Ecto neural progenitor cell (in vitro differentiated cells): ENCODE measurements at regions not wholly inside any gene's neighbourhood (a gene's known extent, or its start where the extent isn't known, plus 50 kb on each side); places are given as distances from the start of the nearest gene placed in this dataset.
A peak's percentile ranks its signal among the peaks of the same experiment; 100 is the strongest.
"Not testable (repeated sequence)": the region's sequence is repeated elsewhere in the genome, so short reads cannot be mapped to it uniquely, and the experiment has no call there.

Experiments
- DNase-seq: peaks from one replicate; pipeline ENCODE4 v3.0.0-alpha.2; 2018; ENCODE audit warnings: low spot score

- peak; percentile 37 for DNase-seq
These were observed 250.2 kb downstream of the RRAGC start for GRCh38 chr1:38609166-38610025.

GRCh38 chr1:38608202-38608864, 251.2 kb downstream of the RRAGC start:
- DNase-seq, result peak; percentile 89

- no peak for DNase-seq
These were observed 252.0 kb downstream of the RRAGC start for GRCh38 chr1:38607526-38607925.

GRCh38 chr1:38605063-38605462, 254.5 kb downstream of the RRAGC start:
- DNase-seq, result no peak

- peak; percentile 4 for DNase-seq
These were observed 255.7 kb downstream of the RRAGC start for GRCh38 chr1:38603907-38604306.

GRCh38 chr1:38600905-38601304, 258.7 kb downstream of the RRAGC start:
- DNase-seq, result no peak

- DNase-seq, result no peak
These were observed 259.3 kb downstream of the RRAGC start for GRCh38 chr1:38600286-38600685.

- no peak for DNase-seq
These were observed 261.5 kb downstream of the RRAGC start for GRCh38 chr1:38598118-38598517.

- no peak for DNase-seq
These were observed 270.5 kb downstream of the RRAGC start for GRCh38 chr1:38589036-38589435.

- DNase-seq, result no peak
These were observed 271.8 kb downstream of the RRAGC start for GRCh38 chr1:38587766-38588165.

- DNase-seq, result peak; percentile 76
These were observed 272.5 kb downstream of the RRAGC start for GRCh38 chr1:38586993-38587646.

- no peak for DNase-seq
These were observed 273.6 kb downstream of the RRAGC start for GRCh38 chr1:38585971-38586370.

- no peak for DNase-seq
These were observed 274.1 kb downstream of the RRAGC start for GRCh38 chr1:38585460-38585859.

GRCh38 chr1:38584448-38585355, 274.9 kb downstream of the RRAGC start:
- no peak for DNase-seq

GRCh38 chr1:38583287-38583686, 276.3 kb downstream of the RRAGC start:
- DNase-seq, result not testable (repeated sequence)

- no peak for DNase-seq
These were observed 278.2 kb downstream of the RRAGC start for GRCh38 chr1:38581396-38581795.

- DNase-seq, result no peak
These were observed 279.0 kb downstream of the RRAGC start for GRCh38 chr1:38580594-38580993.

- DNase-seq, result no peak
These were observed 280.5 kb downstream of the RRAGC start for GRCh38 chr1:38579056-38579455.

- DNase-seq, result peak; percentile 65
These were observed 281.2 kb downstream of the RRAGC start for GRCh38 chr1:38578271-38578951.

- DNase-seq, result no peak
These were observed 281.7 kb downstream of the RRAGC start for GRCh38 chr1:38577937-38578270.

GRCh38 chr1:38577385-38577784, 282.2 kb downstream of the RRAGC start:
- DNase-seq, result no peak
